ENCODE measurements at regions not wholly inside any gene's neighbourhood (a gene's known extent, or its start where the extent isn't known, plus 50 kb on each side); places are given as distances from the start of the nearest gene placed in this dataset.

GRCh38 chr1:175894581-175894980 lies 151.2 kb upstream of the TNR start:
- no peak for DNase-seq (ENCODE audit: low read depth)

- DNase-seq (ENCODE audit: low read depth): no peak
These were observed 149.8 kb upstream of the TNR start for GRCh38 chr1:175893192-175893591.

DNA sequence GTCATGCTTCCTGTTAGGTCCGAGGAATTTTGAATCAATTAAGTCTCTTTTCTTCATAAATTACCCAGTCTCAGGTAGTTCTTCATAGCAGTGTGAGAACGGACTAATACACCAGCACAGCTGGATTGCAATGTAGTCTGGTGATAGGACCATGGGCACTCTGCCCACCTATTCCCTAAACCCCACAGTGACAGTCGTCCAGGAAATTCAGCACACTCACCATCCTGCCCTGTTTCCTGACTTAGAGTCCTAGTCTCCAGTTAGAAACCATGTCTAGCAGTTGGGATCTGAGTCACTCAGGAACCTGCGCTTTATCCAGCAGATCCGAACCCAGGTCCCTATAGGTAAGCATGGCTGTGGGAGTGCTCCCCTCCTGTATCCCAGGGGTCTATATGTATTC lies 149.3 kb upstream of the TNR start:
- DNase-seq (ENCODE audit: low read depth): no peak

GRCh38 chr1:175891783-175892309 lies 148.5 kb upstream of the TNR start:
- DNase-seq (ENCODE audit: low read depth): no peak

- DNase-seq (ENCODE audit: low read depth): no peak
These were observed 147.6 kb upstream of the TNR start for GRCh38 chr1:175890958-175891357.

DNA sequence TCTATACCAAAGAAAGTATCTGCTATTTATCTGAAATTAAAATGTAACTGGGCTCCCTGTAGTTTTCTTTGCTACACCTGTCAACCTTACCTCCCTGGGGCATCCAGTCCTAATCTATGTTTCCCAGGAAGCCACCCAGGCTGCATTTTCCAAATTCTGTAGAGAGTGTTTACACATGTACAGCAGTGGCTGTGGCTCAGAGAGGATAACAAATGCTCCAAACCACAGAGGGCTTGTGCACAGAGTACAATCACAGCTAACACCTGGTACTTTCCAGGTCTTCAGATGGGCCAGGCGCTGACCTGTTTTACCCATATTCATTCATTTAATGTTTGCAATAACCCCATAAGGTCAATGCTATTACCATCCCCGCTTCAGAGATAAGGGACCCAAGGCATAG lies 146.5 kb upstream of the TNR start:
- peak; percentile 20 for DNase-seq (ENCODE audit: low read depth)

DNA sequence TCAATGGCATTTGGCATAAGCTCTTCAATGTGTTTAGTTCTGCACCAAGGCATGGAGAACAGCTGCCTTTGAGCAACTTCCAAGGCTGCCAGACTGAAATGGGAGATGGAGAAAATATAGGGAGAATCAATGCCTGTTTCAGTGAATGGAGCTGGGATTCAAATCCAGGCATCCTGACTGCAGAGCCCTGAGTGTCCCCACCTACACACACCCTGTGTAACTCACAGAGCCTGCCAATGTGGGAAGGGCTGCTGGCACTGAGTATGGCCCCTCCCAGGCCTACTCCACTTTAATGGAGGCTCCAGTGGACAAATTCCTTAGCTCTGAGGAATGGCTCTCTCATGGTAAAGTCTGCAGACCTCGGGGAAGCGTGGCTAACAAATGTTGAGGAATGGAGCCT lies 145.6 kb upstream of the TNR start:
- peak; percentile 7 for DNase-seq (ENCODE audit: low read depth)

DNA sequence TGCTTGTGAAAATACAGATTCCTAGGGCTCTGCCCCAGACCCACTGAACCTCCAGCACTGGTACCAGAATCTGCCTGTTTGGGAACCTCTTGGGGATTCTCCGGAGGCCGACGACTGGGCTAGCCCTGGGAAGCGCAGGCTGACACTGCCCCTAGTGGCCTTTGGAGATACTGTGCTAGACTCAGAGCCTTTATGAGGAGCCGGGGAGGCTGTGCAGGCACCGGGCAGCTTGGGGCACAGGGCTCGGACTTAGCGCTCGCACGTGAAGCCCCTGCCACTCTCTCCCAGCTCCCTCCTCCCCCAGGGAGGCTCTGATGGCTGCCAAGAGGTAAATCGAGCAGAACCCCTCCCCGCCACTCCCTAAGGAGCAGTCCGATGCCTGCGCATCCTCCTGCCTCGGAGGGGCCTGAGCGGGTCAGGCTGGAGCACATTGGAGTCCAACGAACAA lies 144.6 kb upstream of the TNR start:
- DNase-seq (ENCODE audit: low read depth): peak; percentile 31

DNA sequence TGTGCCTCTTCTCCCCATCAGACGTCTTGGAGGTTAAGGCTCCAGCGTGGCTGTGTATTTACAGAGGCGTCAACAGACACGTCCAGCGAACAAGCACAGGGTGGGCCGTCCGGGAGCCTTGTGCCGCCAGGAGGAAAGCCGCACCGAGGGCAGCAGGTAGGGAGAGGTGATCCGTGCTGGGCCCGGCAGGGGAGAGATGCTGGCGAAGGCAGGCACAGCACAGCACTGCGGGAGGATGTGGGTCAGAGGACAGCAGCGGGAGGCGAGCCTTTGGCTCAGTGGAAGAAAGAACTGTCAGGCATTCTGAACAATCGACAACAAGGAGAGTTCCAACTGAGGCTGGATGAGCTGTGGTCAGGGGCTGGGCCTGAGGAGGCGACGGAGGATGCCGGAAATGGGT lies 144.1 kb upstream of the TNR start:
- DNase-seq (ENCODE audit: low read depth): no peak

GRCh38 chr1:175885326-175885725 lies 141.9 kb upstream of the TNR start:
- DNase-seq (ENCODE audit: low read depth): peak; percentile 36

DNA sequence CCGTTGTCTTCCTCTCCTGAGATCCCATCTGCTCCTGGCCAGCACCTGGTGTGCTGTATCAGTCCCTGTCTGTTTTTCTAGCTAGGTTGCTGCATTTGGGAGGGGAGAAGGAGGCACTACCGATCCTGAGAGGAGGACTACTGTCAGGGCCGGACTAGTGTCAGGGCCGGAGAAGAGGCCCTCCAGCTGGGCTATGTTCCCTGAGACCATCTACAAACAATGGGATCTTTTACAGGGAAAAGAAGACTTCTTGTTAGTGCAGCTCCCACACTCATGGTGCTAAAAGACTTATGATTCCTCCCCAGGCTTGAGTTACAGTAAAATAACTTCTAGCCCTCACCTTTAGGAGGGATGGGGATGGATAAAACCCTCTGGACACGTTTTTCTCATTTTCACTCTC lies 141.0 kb upstream of the TNR start:
- DNase-seq (ENCODE audit: low read depth): no peak

GRCh38 chr1:175882192-175882591 lies 138.8 kb upstream of the TNR start:
- no peak for DNase-seq (ENCODE audit: low read depth)

GRCh38 chr1:175881246-175881976 lies 138.0 kb upstream of the TNR start:
- no peak for DNase-seq (ENCODE audit: low read depth)

GRCh38 chr1:175878775-175879174 lies 135.4 kb upstream of the TNR start:
- DNase-seq (ENCODE audit: low read depth): no peak

GRCh38 chr1:175877939-175878737 lies 134.7 kb upstream of the TNR start:
- DNase-seq (ENCODE audit: low read depth): peak; percentile 12

- DNase-seq (ENCODE audit: low read depth): no peak
These were observed 132.2 kb upstream of the TNR start for GRCh38 chr1:175875556-175875955.

- DNase-seq (ENCODE audit: low read depth): no peak
These were observed 130.7 kb upstream of the TNR start for GRCh38 chr1:175874081-175874480.

DNA sequence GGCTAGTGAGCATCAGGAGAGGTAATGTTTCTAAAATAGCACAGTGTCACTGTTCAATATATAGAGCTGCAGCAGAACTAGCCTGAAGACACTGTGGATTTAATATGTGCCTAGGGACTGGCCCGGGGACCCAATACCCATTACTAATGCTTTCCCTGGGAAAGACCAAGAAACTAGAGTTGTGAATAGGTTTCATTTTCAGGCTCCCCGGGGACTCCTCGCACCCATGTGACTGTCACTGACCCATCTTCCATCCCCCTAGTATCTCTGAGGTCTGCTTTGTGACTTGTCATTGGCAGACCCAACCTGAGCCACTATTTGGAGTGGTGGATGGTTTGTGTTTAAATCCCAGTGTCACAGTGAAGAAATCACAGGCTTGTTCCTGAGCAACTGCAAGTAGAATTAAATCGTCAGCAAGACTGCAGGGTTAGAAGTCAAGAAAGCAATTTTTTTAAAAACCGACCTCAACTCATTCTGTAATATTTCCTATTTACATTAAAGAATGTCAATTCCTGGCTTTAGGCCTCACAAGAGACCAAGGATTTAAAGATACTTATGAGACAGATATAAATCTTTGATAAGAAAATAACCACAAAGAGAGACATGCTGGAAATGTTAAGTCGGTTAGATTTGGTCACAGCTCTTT lies 130.0 kb upstream of the TNR start:
- DNase-seq (ENCODE audit: low read depth): no peak

GRCh38 chr1:175872588-175872987 lies 129.2 kb upstream of the TNR start:
- DNase-seq (ENCODE audit: low read depth): no peak

DNA sequence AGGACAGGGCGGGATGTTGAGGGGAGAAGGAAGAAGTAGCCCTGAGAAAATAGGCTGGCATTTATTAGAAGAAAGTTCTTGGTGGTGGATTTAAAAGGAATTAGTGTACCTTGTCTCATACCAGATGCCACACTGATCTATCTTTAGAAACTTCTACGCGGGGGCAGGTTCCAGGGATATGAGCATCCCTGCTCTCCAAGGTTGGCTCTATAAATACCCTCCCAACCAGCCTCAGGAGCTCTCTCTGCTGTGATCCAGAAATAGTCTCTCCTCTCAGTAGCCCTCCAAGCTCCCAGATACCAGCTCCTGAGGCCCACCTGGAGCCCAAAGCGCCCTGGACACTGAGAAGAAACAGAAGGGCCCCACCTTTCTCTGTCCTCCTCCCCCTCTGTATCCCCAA lies 128.3 kb upstream of the TNR start:
- no peak for DNase-seq (ENCODE audit: low read depth)

GRCh38 chr1:175870217-175870616 lies 126.8 kb upstream of the TNR start:
- DNase-seq (ENCODE audit: low read depth): no peak

DNA sequence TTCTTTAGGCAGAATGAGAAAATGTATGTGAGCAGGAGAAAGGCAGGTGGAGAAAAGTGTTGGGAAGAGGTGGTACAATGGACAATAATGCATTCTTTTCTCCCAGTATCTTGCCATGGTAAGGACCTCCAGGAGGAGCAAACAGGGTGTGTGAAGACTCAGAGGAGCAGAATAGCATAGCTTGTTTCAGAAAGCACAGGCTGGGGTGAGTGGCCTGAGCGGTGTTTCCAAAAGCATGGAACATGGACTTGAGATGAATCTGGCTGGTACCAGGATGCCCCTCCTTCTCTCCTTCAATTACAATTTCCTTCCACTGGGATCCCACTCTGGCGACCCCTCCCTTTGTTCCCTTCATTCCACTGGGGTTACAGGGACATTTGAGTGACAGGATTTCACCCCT lies 123.4 kb upstream of the TNR start:
- DNase-seq (ENCODE audit: low read depth): no peak

Data from myocyte (in vitro differentiated cells).